ENCODE measurements at regions not wholly inside any gene's neighbourhood (a gene's known extent, or its start where the extent isn't known, plus 50 kb on each side); places are given as distances from the start of the nearest gene placed in this dataset.

DNA sequence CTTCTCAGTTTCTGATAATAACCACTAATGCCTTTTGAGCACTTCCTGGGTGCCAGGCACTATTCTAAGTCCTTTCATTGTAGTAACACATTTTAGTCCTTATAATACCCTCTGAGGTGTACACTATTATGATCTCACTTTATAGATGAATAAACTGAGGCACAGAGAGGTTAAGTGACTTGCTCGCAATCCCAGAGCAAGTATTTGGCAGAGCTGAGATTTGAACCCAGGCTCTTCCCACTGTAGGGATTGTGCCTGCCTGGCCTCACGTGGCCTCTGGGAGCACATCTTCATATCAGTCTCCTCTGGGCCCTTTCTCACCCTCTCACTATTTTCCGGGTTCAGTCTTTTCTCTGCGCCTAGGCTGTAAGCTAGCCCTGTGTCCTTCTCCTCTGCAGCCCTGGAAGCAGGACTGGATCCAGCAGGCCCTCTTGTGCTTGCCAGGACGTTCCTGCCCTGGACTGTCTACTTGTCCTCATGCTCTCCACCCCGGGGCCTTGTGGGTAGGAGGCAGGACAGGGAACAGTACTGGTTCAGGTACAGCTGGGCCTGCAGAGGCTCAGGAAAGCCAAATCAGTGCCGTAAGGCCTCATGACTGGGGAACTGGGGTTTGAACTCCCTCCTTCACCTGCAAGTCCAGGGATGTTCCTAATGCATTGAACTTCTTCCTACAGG, 139.6 kb downstream of the VEGFA start:
- Histone ChIP-seq H3K27ac (no peak overlapping the region), H3K9me3 (no peaks in the 10 kb centered on the region), H3K4me1 (no peaks in the 10 kb centered on the region), H3K27me3 (no peaks in the 10 kb centered on the region), H3K36me3 (no peaks in the 10 kb centered on the region), H3K4me3 (no peak overlapping the region)
- DNase-seq (ENCODE audit: low spot score) = no peak
- TF ChIP-seq, protein P1, sequence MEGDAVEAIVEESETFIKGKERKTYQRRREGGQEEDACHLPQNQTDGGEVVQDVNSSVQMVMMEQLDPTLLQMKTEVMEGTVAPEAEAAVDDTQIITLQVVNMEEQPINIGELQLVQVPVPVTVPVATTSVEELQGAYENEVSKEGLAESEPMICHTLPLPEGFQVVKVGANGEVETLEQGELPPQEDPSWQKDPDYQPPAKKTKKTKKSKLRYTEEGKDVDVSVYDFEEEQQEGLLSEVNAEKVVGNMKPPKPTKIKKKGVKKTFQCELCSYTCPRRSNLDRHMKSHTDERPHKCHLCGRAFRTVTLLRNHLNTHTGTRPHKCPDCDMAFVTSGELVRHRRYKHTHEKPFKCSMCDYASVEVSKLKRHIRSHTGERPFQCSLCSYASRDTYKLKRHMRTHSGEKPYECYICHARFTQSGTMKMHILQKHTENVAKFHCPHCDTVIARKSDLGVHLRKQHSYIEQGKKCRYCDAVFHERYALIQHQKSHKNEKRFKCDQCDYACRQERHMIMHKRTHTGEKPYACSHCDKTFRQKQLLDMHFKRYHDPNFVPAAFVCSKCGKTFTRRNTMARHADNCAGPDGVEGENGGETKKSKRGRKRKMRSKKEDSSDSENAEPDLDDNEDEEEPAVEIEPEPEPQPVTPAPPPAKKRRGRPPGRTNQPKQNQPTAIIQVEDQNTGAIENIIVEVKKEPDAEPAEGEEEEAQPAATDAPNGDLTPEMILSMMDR (IDR thresholded peaks at IDR 0.05) = no peak

DNA sequence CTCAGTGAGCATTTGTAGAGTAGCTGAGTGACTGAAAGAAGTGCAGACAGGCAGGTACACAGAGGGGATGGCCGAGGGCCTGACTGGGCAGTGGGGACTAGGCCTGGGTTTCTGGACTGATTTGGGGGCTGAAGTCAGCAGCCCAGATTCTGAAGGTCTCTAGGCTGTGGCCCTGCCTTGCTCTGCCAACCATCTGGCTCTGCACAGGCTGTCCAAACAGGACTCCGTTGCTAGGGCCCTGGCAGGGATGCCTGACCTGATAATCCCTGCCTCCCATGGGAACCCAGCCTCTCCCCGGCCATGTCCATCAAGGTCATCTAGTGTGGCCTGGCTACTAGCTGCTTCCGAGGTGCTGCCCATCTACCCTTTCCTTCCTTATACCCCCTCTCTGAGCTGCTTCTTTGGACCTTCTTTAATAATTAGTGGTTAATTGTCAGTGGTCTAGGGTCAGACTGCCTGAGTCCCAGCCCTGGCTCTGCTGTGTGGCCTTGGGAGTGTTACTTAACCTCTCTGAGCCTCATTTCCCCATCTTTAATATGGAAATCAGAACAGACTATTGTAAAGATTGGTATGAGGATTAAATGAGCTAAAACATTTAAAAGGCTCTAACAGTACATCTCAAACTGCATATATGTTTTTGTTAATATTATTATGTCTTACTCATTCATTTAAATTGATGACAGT, 137.9 kb downstream of the VEGFA start:
- Histone ChIP-seq H3K4me1 (no peaks in the 10 kb centered on the region), H3K4me3 (no peak overlapping the region), H3K27ac (no peak overlapping the region), H3K27me3 (no peaks in the 10 kb centered on the region), H3K9me3 (no peaks in the 10 kb centered on the region), H3K36me3 (no peaks in the 10 kb centered on the region)
- TF ChIP-seq, protein P1 (IDR thresholded peaks at IDR 0.05) = no peak
- DNase-seq (ENCODE audit: low spot score) = no peak

DNA sequence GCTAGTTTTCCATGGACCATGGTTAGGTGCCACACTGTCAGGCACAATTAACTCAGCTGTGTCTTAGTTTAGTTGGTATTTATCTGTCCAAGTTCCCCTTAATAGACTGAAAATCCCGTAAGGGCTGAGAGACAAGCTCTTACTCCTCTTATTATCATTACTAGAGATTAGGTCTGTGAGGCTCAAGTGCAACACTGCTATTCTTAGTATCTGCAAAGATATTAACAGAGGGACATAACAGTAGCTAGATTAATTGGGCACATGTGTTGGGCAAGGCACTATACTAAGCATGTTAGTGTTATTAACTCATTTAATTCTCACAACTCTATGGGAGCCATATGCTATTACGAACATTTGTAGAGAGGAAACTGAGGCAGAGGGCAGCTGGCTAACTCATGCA, 137.3 kb downstream of the VEGFA start:
- H3K27ac ChIP-seq = no peak overlapping the region

DNA sequence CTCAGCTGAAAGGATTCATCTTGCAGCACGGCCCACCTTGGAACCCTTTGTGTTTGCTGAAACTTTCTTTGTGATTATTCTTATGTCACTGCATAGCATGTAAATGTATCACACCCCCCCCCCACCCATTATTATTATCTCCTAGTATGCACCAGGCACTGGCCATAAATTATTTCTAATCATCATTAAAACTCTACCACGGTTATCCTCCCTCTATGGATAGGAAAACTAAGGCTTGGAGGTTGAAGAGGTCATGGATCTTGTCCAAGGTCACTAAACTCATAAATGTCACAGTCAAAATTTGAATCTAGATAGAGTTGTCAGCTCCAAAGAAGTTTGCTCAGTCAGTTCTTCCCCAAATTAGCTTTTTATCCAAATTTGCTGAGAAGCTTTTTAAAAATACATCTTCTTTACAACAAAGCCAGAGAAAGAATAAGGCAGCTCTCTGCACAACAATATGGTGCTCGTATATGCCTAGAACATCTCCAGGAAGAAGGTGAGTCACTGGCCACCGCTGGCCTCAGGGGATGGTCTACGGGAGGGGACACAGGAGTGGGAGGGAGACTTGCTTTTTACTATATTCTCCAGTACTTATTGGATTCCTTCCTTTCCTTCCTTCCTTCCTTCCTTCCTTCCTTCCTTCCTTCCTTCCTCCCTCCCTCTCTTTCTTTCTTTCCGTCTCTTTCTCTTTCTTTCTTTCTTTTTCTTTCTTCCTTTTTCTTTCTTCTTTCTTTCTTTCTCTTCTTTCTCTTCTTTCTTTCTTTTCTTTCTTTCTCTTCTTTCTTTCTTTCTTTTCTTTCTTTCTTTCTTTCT, 134.5 kb downstream of the VEGFA start:
- H3K4me1 ChIP-seq = no peaks in the 10 kb centered on the region
- DNase-seq (ENCODE audit: low spot score) = no peak
- no peak overlapping the region for H3K4me3 ChIP-seq
- H3K27ac ChIP-seq = no peak overlapping the region
- TF ChIP-seq, protein P1 (IDR thresholded peaks at IDR 0.05) = no peak
- no peaks in the 10 kb centered on the region for H3K27me3 ChIP-seq
- no peaks in the 10 kb centered on the region for H3K9me3 ChIP-seq
- no peaks in the 10 kb centered on the region for H3K36me3 ChIP-seq

More for the DNA sequence above, 137.3 kb downstream of the VEGFA start:
- Histone ChIP-seq H3K36me3 (no peaks in the 10 kb centered on the region), H3K4me3 (no peak overlapping the region), H3K27me3 (no peaks in the 10 kb centered on the region), H3K9me3 (no peaks in the 10 kb centered on the region), H3K4me1 (no peaks in the 10 kb centered on the region)
- TF ChIP-seq, protein P1 (IDR thresholded peaks at IDR 0.05) = no peak
- DNase-seq (ENCODE audit: low spot score) = no peak

DNA sequence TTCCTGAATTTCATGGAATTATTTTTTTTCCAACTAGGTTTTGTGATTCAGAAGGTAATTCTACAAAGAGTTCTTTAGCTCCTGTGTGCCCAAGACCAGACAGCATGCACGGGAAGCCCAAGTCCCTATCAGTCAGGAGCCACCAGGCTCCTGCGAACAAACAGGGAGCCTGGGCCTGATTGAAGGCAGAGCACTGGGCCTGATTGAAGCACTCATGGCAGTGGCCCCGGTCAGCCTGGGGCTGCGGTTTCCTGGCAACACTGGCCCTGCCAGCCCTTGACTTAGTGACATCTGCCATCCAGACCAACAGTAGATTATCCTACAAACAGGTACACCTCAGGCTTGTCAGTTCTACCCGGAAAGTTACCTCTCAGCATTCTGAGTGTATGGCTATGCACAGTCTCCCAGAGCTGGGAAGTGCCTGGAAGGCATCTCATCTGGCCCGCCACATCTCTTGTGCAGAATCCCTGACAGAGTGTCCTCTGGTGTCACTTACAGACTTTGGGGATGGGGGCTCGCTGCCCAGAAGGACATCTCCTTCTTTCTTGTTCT, 133.8 kb downstream of the VEGFA start:
- H3K27ac ChIP-seq = no peak overlapping the region
- H3K9me3 ChIP-seq = no peaks in the 10 kb centered on the region

More for the DNA sequence above, 133.8 kb downstream of the VEGFA start:
- DNase-seq (ENCODE audit: low spot score) = no peak
- TF ChIP-seq, protein P1 (IDR thresholded peaks at IDR 0.05) = no peak
- H3K36me3 ChIP-seq = no peaks in the 10 kb centered on the region
- H3K27me3 ChIP-seq = no peaks in the 10 kb centered on the region
- H3K4me3 ChIP-seq = no peak overlapping the region
- no peaks in the 10 kb centered on the region for H3K4me1 ChIP-seq
